ENCODE measurements at regions not wholly inside any gene's neighbourhood (a gene's known extent, or its start where the extent isn't known, plus 50 kb on each side); places are given as distances from the start of the nearest gene placed in this dataset.

DNA sequence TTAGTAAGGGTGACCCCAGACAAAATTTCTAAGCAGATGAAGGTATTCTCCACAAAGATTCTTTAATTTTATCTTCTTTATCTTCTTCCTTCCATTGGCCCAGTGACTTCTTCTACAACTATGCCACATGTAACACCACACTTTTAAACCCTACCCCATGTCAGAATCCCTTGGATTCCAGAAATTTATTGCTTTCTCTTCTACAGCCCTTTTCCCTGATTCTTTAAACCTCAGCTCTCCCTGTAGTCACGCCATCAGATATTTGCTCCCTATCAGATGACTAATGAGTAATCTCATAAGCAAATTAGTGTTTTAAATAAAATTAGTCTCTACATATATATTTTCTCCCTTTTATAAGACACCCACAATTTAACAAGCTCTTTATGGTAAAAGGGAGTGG lies 423.4 kb upstream of the CHORDC1 start:
- Histone ChIP-seq H3K27me3 (no peaks in the 10 kb centered on the region), H3K27ac (no peak overlapping the region), H3K4me2 (no peak overlapping the region), H3K79me2 (no peaks in the 10 kb centered on the region), H3K36me3 (replicated peaks; ENCODE audit: insufficient read depth, low read depth) (no peaks in the 10 kb centered on the region), H3K4me1 (ENCODE audit: insufficient read depth) (no peaks in the 10 kb centered on the region), H4K20me1 (ENCODE audit: insufficient read depth, poor library complexity, severe bottlenecking) (no peaks in the 10 kb centered on the region), H3K9me3 (ENCODE audit: low read depth) (no peaks in the 10 kb centered on the region), H3K4me3 (no peak overlapping the region), H3K9me2 (replicated peaks; ENCODE audit: insufficient read depth) (no peaks in the 10 kb centered on the region), H2AFZ (no peak overlapping the region)
- DNase-seq (ENCODE audit: low spot score), result no peak
- WGBS (ENCODE audit: low lambda C conversion rate, missing lambda C conversion rate), result 66% methylated on average over 1 of the region's 1 CpG
- TF ChIP-seq, protein P1, sequence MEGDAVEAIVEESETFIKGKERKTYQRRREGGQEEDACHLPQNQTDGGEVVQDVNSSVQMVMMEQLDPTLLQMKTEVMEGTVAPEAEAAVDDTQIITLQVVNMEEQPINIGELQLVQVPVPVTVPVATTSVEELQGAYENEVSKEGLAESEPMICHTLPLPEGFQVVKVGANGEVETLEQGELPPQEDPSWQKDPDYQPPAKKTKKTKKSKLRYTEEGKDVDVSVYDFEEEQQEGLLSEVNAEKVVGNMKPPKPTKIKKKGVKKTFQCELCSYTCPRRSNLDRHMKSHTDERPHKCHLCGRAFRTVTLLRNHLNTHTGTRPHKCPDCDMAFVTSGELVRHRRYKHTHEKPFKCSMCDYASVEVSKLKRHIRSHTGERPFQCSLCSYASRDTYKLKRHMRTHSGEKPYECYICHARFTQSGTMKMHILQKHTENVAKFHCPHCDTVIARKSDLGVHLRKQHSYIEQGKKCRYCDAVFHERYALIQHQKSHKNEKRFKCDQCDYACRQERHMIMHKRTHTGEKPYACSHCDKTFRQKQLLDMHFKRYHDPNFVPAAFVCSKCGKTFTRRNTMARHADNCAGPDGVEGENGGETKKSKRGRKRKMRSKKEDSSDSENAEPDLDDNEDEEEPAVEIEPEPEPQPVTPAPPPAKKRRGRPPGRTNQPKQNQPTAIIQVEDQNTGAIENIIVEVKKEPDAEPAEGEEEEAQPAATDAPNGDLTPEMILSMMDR (IDR thresholded peaks at IDR 0.05; ENCODE audit: poor library complexity), result no peak
- TF ChIP-seq EZH2 (IDR thresholded peaks at IDR 0.05; ENCODE audit: borderline replicate concordance) (no peak), EZH2phosphoT487 (IDR thresholded peaks at IDR 0.05; ENCODE audit: low read depth, severe bottlenecking, unreplicated experiment) (no peak)

DNA sequence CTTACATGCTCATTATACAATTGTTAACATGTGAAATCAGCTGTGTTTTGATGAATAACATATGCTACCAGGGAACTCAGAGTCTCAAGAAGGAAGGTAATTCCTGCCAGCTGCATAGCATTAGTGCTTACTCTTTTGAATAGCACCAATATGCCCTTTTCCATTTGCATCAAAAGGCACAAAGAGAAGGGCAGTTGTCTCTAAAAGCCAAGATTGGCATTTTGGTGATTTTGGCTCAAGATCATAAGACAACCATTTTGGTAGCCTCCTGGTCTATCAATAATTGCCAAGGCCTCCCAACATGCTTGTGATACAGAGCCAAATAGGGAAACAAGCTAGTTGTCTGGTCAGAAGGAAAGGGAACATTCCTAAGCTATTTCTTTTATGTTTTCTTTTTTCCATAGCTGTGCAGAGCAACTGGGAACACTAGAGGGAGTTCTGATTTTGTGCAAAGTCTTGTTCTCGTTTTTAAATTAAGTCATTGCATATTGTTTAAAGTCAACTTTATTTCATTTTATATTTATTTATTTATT lies 416.7 kb upstream of the CHORDC1 start:
- Histone ChIP-seq H3K4me2 (no peak overlapping the region), H4K20me1 (ENCODE audit: insufficient read depth, poor library complexity, severe bottlenecking) (no peaks in the 10 kb centered on the region), H3K27ac (peak overlapping the region; percentile 4), H3K4me3 (no peak overlapping the region), H3K36me3 (replicated peaks; ENCODE audit: insufficient read depth, low read depth) (no peaks in the 10 kb centered on the region), H3K9me3 (ENCODE audit: low read depth) (no peaks in the 10 kb centered on the region), H3K79me2 (no peaks in the 10 kb centered on the region), H2AFZ (no peak overlapping the region), H3K4me1 (ENCODE audit: insufficient read depth) (no peaks in the 10 kb centered on the region), H3K9me2 (replicated peaks; ENCODE audit: insufficient read depth) (no peaks in the 10 kb centered on the region), H3K27me3 (no peaks in the 10 kb centered on the region)
- TF ChIP-seq EZH2phosphoT487 (IDR thresholded peaks at IDR 0.05; ENCODE audit: low read depth, severe bottlenecking, unreplicated experiment), result no peak
- TF ChIP-seq, protein P1 (IDR thresholded peaks at IDR 0.05; ENCODE audit: poor library complexity), result peak; percentile 80
- TF ChIP-seq EZH2 (IDR thresholded peaks at IDR 0.05; ENCODE audit: borderline replicate concordance), result no peak
- peak; percentile 46 for DNase-seq (ENCODE audit: low spot score)
- WGBS (ENCODE audit: low lambda C conversion rate, missing lambda C conversion rate), result 12% methylated on average over 1 of the region's 1 CpG

DNA sequence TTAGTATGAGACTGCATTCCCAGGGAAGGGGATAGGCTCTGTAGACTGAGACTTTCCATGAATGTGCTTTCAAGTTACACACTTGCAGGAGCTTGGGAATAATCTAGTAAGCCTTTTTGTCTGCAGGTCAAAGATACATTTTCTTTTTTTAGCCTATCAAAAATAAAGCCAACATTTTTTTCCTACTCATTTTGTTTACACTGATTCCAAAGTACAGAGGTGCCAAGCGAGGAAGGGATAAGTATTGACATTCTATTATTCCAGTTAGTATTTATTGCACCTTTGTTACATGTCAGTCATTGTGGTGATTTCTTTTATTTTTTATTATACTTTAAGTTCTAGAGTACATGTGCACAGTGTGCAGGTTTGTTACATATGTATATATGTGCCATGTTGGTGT lies 413.0 kb upstream of the CHORDC1 start:
- H3K27me3 ChIP-seq, result no peaks in the 10 kb centered on the region
- H2AFZ ChIP-seq, result no peak overlapping the region
- TF ChIP-seq, protein P1 (IDR thresholded peaks at IDR 0.05; ENCODE audit: poor library complexity), result no peak
- TF ChIP-seq EZH2phosphoT487 (IDR thresholded peaks at IDR 0.05; ENCODE audit: low read depth, severe bottlenecking, unreplicated experiment), result no peak
- TF ChIP-seq EZH2 (IDR thresholded peaks at IDR 0.05; ENCODE audit: borderline replicate concordance), result no peak
- H3K27ac ChIP-seq, result no peak overlapping the region
- 64% methylated on average over 1 of the region's 1 CpG for WGBS (ENCODE audit: low lambda C conversion rate, missing lambda C conversion rate)
- no peaks in the 10 kb centered on the region for H3K4me1 ChIP-seq (ENCODE audit: insufficient read depth)
- H3K4me3 ChIP-seq, result no peak overlapping the region
- DNase-seq (ENCODE audit: low spot score), result no peak
- no peaks in the 10 kb centered on the region for H3K9me3 ChIP-seq (ENCODE audit: low read depth)
- no peaks in the 10 kb centered on the region for H4K20me1 ChIP-seq (ENCODE audit: insufficient read depth, poor library complexity, severe bottlenecking)
- H3K9me2 ChIP-seq (replicated peaks; ENCODE audit: insufficient read depth), result no peaks in the 10 kb centered on the region
- H3K79me2 ChIP-seq, result no peaks in the 10 kb centered on the region
- no peaks in the 10 kb centered on the region for H3K36me3 ChIP-seq (replicated peaks; ENCODE audit: insufficient read depth, low read depth)
- H3K4me2 ChIP-seq, result no peak overlapping the region

DNA sequence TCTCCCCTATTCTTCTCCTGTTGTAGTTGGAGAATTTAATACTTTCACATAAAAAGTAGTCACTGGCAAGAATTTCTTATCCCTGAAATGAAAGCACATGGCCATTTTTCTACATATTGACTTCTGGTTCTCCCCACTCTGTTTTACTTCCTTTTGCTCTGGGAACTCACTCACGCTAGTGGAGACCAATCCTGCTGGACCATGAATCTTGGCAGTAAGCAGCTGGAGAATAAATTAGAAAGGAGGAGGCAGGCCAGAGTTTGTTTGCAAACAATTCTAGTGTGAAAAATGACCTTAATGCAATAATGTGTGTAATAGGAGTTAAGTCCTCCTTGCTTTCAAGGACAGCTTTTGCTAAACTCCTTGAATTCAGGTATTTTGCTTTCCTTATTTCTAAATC lies 412.3 kb upstream of the CHORDC1 start:
- DNase-seq (ENCODE audit: low spot score), result no peak
- Histone ChIP-seq H3K9me2 (replicated peaks; ENCODE audit: insufficient read depth) (no peaks in the 10 kb centered on the region), H3K79me2 (no peaks in the 10 kb centered on the region), H3K4me3 (no peak overlapping the region), H3K36me3 (replicated peaks; ENCODE audit: insufficient read depth, low read depth) (no peaks in the 10 kb centered on the region), H2AFZ (no peak overlapping the region), H3K9me3 (ENCODE audit: low read depth) (no peaks in the 10 kb centered on the region), H3K4me1 (ENCODE audit: insufficient read depth) (no peaks in the 10 kb centered on the region), H3K27ac (no peak overlapping the region), H3K4me2 (no peak overlapping the region), H4K20me1 (ENCODE audit: insufficient read depth, poor library complexity, severe bottlenecking) (no peaks in the 10 kb centered on the region), H3K27me3 (no peaks in the 10 kb centered on the region)
- TF ChIP-seq EZH2 (IDR thresholded peaks at IDR 0.05; ENCODE audit: borderline replicate concordance), result no peak
- TF ChIP-seq EZH2phosphoT487 (IDR thresholded peaks at IDR 0.05; ENCODE audit: low read depth, severe bottlenecking, unreplicated experiment), result no peak
- TF ChIP-seq, protein P1 (IDR thresholded peaks at IDR 0.05; ENCODE audit: poor library complexity), result no peak
- 100% methylated on average over 1 of the region's 1 CpG for WGBS (ENCODE audit: low lambda C conversion rate, missing lambda C conversion rate)

Data from hepatocyte (in vitro differentiated cells).